IMR-90 (cell line): ENCODE measurements at regions not wholly inside any gene's neighbourhood (a gene's known extent, or its start where the extent isn't known, plus 50 kb on each side); places are given as distances from the start of the nearest gene placed in this dataset.
"Not testable (repeated sequence)": the region's sequence is repeated elsewhere in the genome, so short reads cannot be mapped to it uniquely, and the experiment has no call there.

Experiments
- BHLHE40 ChIP-seq: fragments of 150-350 bp; IDR thresholded peaks from 2 replicates; pipeline ENCODE4 v1.6.1; 2016; ENCODE audit warnings: mild to moderate bottlenecking, low read depth, low read length
- FOS ChIP-seq: fragments of 150-350 bp; IDR thresholded peaks from 2 replicates; pipeline ENCODE4 v1.6.1; 2016; ENCODE audit warnings: low read depth, low read length
- POLR2A ChIP-seq: IDR thresholded peaks from 2 replicates; pipeline ENCODE4 v1.6.1; 2012; ENCODE audit warnings: mild to moderate bottlenecking, low read depth, low read length
- RAD21 ChIP-seq: IDR thresholded peaks from 2 replicates; pipeline ENCODE4 v1.6.1; 2012; ENCODE audit warnings: low read length, improper control_type of control experiment
- RCOR1 ChIP-seq: IDR thresholded peaks from 2 replicates; pipeline ENCODE4 v1.6.1; 2012; ENCODE audit warnings: mild to moderate bottlenecking, low read length, improper control_type of control experiment; ENCODE audit not compliant: insufficient replicate concordance
- RFX5 ChIP-seq: IDR thresholded peaks from 2 replicates; pipeline ENCODE4 v1.8.0; 2012; ENCODE audit warnings: low read depth, mild to moderate bottlenecking, low read length, moderate library complexity
- SMC3 ChIP-seq: fragments of 150-350 bp; IDR thresholded peaks from 2 replicates; pipeline ENCODE4 v1.6.1; 2016; ENCODE audit warnings: low read depth, mild to moderate bottlenecking, antibody characterized with exemption, low read length, moderate library complexity
- TF ChIP-seq, protein P1 (sequence below): conservative IDR thresholded peaks from 2 replicates; pipeline ENCODE4 v1.5.1; 2012; ENCODE audit warnings: mild to moderate bottlenecking, low read depth, low read length, improper control_type of control experiment
- TF ChIP-seq, protein P2 (sequence below): fragments of 150-350 bp; IDR thresholded peaks from 2 replicates; pipeline ENCODE4 v1.6.1; 2017; ENCODE audit warnings: mild to moderate bottlenecking, antibody characterized with exemption, low read length, low read depth

GRCh38 chr21:17327715-17328114 is 185.1 kb upstream of the CXADR start:
- not testable (repeated sequence) for TF ChIP-seq RCOR1, SMC3, BHLHE40, RFX5, RAD21, FOS, POLR2A
- TF ChIP-seq, protein P1, sequence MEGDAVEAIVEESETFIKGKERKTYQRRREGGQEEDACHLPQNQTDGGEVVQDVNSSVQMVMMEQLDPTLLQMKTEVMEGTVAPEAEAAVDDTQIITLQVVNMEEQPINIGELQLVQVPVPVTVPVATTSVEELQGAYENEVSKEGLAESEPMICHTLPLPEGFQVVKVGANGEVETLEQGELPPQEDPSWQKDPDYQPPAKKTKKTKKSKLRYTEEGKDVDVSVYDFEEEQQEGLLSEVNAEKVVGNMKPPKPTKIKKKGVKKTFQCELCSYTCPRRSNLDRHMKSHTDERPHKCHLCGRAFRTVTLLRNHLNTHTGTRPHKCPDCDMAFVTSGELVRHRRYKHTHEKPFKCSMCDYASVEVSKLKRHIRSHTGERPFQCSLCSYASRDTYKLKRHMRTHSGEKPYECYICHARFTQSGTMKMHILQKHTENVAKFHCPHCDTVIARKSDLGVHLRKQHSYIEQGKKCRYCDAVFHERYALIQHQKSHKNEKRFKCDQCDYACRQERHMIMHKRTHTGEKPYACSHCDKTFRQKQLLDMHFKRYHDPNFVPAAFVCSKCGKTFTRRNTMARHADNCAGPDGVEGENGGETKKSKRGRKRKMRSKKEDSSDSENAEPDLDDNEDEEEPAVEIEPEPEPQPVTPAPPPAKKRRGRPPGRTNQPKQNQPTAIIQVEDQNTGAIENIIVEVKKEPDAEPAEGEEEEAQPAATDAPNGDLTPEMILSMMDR: not testable (repeated sequence)
- TF ChIP-seq, protein P2, sequence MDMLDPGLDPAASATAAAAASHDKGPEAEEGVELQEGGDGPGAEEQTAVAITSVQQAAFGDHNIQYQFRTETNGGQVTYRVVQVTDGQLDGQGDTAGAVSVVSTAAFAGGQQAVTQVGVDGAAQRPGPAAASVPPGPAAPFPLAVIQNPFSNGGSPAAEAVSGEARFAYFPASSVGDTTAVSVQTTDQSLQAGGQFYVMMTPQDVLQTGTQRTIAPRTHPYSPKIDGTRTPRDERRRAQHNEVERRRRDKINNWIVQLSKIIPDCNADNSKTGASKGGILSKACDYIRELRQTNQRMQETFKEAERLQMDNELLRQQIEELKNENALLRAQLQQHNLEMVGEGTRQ: not testable (repeated sequence)
